PC-3 (cell line): ENCODE measurements at regions not wholly inside any gene's neighbourhood (a gene's known extent, or its start where the extent isn't known, plus 50 kb on each side); places are given as distances from the start of the nearest gene placed in this dataset.

Experiments
- EZH2phosphoT487 ChIP-seq: fragments of 300-600 bp; sonication (generic); IDR thresholded peaks from 2 replicates; pipeline ENCODE4 v1.6.1; 2018; ENCODE audit warnings: mild to moderate bottlenecking, antibody characterized with exemption, low read length, borderline replicate concordance
- TF ChIP-seq, protein P1 (sequence below): fragments of 300-600 bp; sonication (generic); conservative IDR thresholded peaks from 2 replicates; pipeline ENCODE4 v1.5.1; 2017; ENCODE audit warnings: antibody characterized with exemption, low read depth, mild to moderate bottlenecking, low read length

DNA sequence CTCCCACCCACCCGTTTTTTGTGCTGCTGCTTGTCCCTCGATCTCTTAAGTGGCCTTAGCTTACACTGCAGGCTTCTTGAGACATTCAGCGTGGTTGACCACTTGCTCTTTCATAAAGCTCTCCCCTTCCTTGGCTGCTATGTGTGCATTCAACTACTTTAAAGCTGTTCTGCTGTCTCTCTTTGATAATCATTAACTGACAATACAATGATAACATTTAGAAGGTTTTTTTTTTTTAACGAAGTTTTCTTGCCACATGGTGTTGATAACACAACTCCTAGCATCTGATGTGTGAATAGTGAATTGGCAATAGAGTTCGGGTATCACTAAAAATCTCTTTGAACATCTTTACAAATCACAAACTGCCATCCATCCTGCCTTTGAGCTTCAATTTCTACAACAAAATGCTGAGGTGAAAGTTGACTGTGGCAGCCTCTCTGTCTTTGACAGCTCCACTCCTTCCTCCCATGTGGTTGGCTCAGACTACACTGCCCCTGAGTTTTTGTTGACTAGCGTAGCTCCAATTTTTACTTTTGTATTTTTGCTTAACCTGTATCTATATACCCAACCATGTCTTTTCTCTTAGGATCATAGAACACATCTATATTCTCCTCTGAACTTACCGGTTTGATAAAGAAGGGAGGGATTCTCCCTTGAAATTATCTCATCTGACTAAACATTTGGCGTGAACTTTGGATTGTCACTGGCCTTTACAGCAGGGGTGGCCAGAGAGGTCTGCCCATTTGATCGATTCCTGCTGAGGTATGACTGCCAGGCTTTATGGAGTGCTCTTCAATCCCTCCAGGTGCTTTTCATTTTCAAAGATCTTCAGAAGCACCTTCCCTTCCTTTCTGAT is 409.4 kb upstream of the CD180 start:
- TF ChIP-seq, protein P1, sequence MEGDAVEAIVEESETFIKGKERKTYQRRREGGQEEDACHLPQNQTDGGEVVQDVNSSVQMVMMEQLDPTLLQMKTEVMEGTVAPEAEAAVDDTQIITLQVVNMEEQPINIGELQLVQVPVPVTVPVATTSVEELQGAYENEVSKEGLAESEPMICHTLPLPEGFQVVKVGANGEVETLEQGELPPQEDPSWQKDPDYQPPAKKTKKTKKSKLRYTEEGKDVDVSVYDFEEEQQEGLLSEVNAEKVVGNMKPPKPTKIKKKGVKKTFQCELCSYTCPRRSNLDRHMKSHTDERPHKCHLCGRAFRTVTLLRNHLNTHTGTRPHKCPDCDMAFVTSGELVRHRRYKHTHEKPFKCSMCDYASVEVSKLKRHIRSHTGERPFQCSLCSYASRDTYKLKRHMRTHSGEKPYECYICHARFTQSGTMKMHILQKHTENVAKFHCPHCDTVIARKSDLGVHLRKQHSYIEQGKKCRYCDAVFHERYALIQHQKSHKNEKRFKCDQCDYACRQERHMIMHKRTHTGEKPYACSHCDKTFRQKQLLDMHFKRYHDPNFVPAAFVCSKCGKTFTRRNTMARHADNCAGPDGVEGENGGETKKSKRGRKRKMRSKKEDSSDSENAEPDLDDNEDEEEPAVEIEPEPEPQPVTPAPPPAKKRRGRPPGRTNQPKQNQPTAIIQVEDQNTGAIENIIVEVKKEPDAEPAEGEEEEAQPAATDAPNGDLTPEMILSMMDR, result no peak
- no peak for TF ChIP-seq EZH2phosphoT487
